H1 (cell line): ENCODE measurements at regions not wholly inside any gene's neighbourhood (a gene's known extent, or its start where the extent isn't known, plus 50 kb on each side); places are given as distances from the start of the nearest gene placed in this dataset.

Experiments used
- CTCF ChIA-PET: fragments of 300-600 bp; sonication (Branson Sonifier 250); formaldehyde crosslinking; loops from one replicate; lab custom pipeline; 2021; ENCODE audit not compliant: partially characterized antibody; lab: Charles Lee
- POLR2A ChIA-PET: fragments of 300-600 bp; sonication (Branson Sonifier 250); formaldehyde crosslinking; loops from one replicate; lab custom pipeline; 2021; ENCODE audit warnings: inconsistent platforms; ENCODE audit not compliant: partially characterized antibody; lab: Charles Lee
- DNase-seq, 2 experiments: peaks; one replicate each; pipeline versions ENCODE4 v3.0.0 to v3.0.0-alpha.2; 2010 to 2022; ENCODE audit warnings: low spot score in 2 of 2, low read depth in 1 of 2, mixed read lengths in 1 of 2
- FAIRE-seq: peaks from 2 replicates; lab custom pipeline; 2011; peaks lifted over from hg19 to GRCh38; lab: Jason Lieb, UNC
- H2AFZ ChIP-seq: 2 replicates; pipeline ENCODE4 v1.8.1; 2012; ENCODE audit warnings: low read length, inconsistent platforms
- H2AK5ac ChIP-seq: 2 replicates; pipeline ENCODE4 v1.6.1; 2013; ENCODE audit warnings: low read depth, low read length
- H2BK120ac ChIP-seq: replicated peaks from 2 replicates; pipeline ENCODE3; 2013; ENCODE audit warnings: low read depth, low read length, inconsistent platforms
- H2BK12ac ChIP-seq: 2 replicates; pipeline ENCODE4 v1.6.1; 2013; ENCODE audit warnings: low read depth, low read length
- H2BK15ac ChIP-seq: 2 replicates; pipeline ENCODE4 v1.6.1; 2013; ENCODE audit warnings: low read length
- H2BK20ac ChIP-seq: 2 replicates; pipeline ENCODE4 v1.6.1; 2013; ENCODE audit warnings: low read length
- H2BK5ac ChIP-seq: 2 replicates; pipeline ENCODE4 v1.6.1; 2013; ENCODE audit warnings: low read depth, low read length
- H3K14ac ChIP-seq: 2 replicates; pipeline ENCODE4 v1.6.1; 2013; ENCODE audit warnings: inconsistent platforms; ENCODE audit not compliant: insufficient read length
- H3K18ac ChIP-seq: 2 replicates; pipeline ENCODE4 v1.6.1; 2013; ENCODE audit warnings: low read length; ENCODE audit errors: extremely low read depth
- H3K23ac ChIP-seq: 2 replicates; pipeline ENCODE4 v1.6.1; 2013; ENCODE audit warnings: inconsistent platforms; ENCODE audit not compliant: insufficient read length
- H3K23me2 ChIP-seq: 2 replicates; pipeline ENCODE4 v1.6.1; 2013; ENCODE audit warnings: low read depth, low read length
- H3K27ac ChIP-seq: 2 replicates; pipeline ENCODE4 v1.6.1; 2011; ENCODE audit warnings: low read depth, low read length, inconsistent platforms
- H3K27me3 ChIP-seq, 4 experiments: replicated peaks in 1 of 4; 1 replicate in 1 of 4; 2 replicates in 3 of 4; pipeline versions ENCODE4 v1.6.1 to v1.8.1; 2011 to 2013; ENCODE audit warnings: low read length in 3 of 4, mild to moderate bottlenecking in 3 of 4, inconsistent platforms in 2 of 4, mixed read lengths in 2 of 4, moderate library complexity in 1 of 4; ENCODE audit not compliant: control insufficient read depth in 3 of 4, insufficient read depth in 3 of 4; ENCODE audit errors: extremely low read depth in 1 of 4
- H3K36me3 ChIP-seq, 4 experiments: 2 replicates each; pipeline versions ENCODE4 v1.6.1 to v1.8.1; 2011 to 2013; ENCODE audit warnings: mild to moderate bottlenecking in 4 of 4, low read length in 3 of 4, moderate library complexity in 2 of 4, control low read depth in 1 of 4, inconsistent platforms in 1 of 4; ENCODE audit not compliant: insufficient read depth in 4 of 4, control insufficient read depth in 2 of 4
- H3K4ac ChIP-seq: replicated peaks from 2 replicates; pipeline ENCODE3; 2013; ENCODE audit warnings: low read length, low read depth, mixed read lengths, inconsistent platforms; ENCODE audit not compliant: insufficient read length
- H3K4me1 ChIP-seq, 4 experiments: replicated peaks in 1 of 4; 1 replicate in 1 of 4; 2 replicates in 3 of 4; pipeline versions ENCODE4 v1.6.1 to v1.8.1; 2011 to 2013; ENCODE audit warnings: low read length in 3 of 4, inconsistent platforms in 2 of 4, mixed read lengths in 1 of 4; ENCODE audit not compliant: insufficient read depth in 4 of 4, control insufficient read depth in 3 of 4
- H3K4me2 ChIP-seq, 2 experiments: 2 replicates each; pipeline versions ENCODE4 v1.6.1 to v1.8.1; 2011 to 2013; ENCODE audit warnings: low read depth in 2 of 2, low read length in 2 of 2, control low read depth in 1 of 2, inconsistent platforms in 1 of 2, mild to moderate bottlenecking in 1 of 2; ENCODE audit not compliant: insufficient read depth in 1 of 2
- H3K4me3 ChIP-seq, 4 experiments: fragments of 200-600, 300-600 bp in 1 of 4; sonication (generic), shearing (Covaris generic), sonication (Bioruptor Twin) in 1 of 4; 2 replicates each; pipeline versions ENCODE4 v1.5.1 to v1.8.1; 2011 to 2016; ENCODE audit warnings: low read length in 4 of 4, low read depth in 3 of 4, control low read depth in 2 of 4, inconsistent platforms in 2 of 4, mild to moderate bottlenecking in 2 of 4, mixed read lengths in 1 of 4, moderate library complexity in 1 of 4; ENCODE audit not compliant: insufficient read depth in 2 of 4; ENCODE audit errors: extremely low read depth in 1 of 4
- H3K56ac ChIP-seq: replicated peaks from 2 replicates; pipeline ENCODE3; 2013; ENCODE audit warnings: low read depth, mild to moderate bottlenecking, mixed read lengths, low read length, inconsistent platforms; ENCODE audit not compliant: insufficient read length
- H3K79me1 ChIP-seq: 2 replicates; pipeline ENCODE4 v1.6.1; 2013; ENCODE audit warnings: low read depth, low read length, control low read depth
- H3K79me2 ChIP-seq, 2 experiments: 2 replicates each; pipeline versions ENCODE4 v1.6.1 to v1.8.1; 2012 to 2013; ENCODE audit warnings: low read length in 2 of 2, mild to moderate bottlenecking in 2 of 2, inconsistent platforms in 1 of 2; ENCODE audit not compliant: insufficient read depth in 2 of 2, control insufficient read depth in 1 of 2
- H3K9ac ChIP-seq, 4 experiments: replicated peaks in 1 of 4; 1 replicate in 1 of 4; 2 replicates in 3 of 4; pipeline versions ENCODE4 v1.6.1 to v1.8.1; 2011 to 2013; ENCODE audit warnings: low read depth in 3 of 4, low read length in 3 of 4, control low read depth in 2 of 4, mild to moderate bottlenecking in 2 of 4, moderate library complexity in 2 of 4, inconsistent platforms in 1 of 4; ENCODE audit errors: extremely low read depth in 1 of 4
- H3K9me3 ChIP-seq, 2 experiments: 2 replicates each; pipeline versions ENCODE4 v1.6.1 to v1.8.1; 2012 to 2013; ENCODE audit warnings: mild to moderate bottlenecking in 2 of 2, moderate library complexity in 2 of 2, control low read depth in 1 of 2, inconsistent platforms in 1 of 2, low read depth in 1 of 2, low read length in 1 of 2, mixed read lengths in 1 of 2; ENCODE audit not compliant: insufficient read depth in 2 of 2
- H4K20me1 ChIP-seq, 2 experiments: replicated peaks in 1 of 2; 2 replicates each; pipeline versions ENCODE3 to v1.8.1; 2011 to 2013; ENCODE audit warnings: inconsistent platforms in 2 of 2, low read length in 2 of 2, mild to moderate bottlenecking in 1 of 2; ENCODE audit not compliant: insufficient read depth in 2 of 2, control insufficient read depth in 1 of 2
- H4K5ac ChIP-seq: 2 replicates; pipeline ENCODE4 v1.6.1; 2013; ENCODE audit warnings: low read length, low read depth, mixed read lengths, inconsistent platforms; ENCODE audit not compliant: insufficient read length
- H4K8ac ChIP-seq: 2 replicates; pipeline ENCODE4 v1.8.0; 2013; ENCODE audit warnings: mild to moderate bottlenecking, moderate library complexity, low read length, inconsistent platforms; ENCODE audit not compliant: insufficient read depth; ENCODE audit errors: extremely low read depth
- H4K91ac ChIP-seq: replicated peaks from 2 replicates; pipeline ENCODE3; 2013; ENCODE audit warnings: low read length, mixed read lengths, inconsistent platforms; ENCODE audit not compliant: insufficient read length
- CEBPB ChIP-seq: IDR thresholded peaks from 2 replicates; pipeline ENCODE4 v1.6.1; 2012; ENCODE audit warnings: low read depth, low read length

DNA sequence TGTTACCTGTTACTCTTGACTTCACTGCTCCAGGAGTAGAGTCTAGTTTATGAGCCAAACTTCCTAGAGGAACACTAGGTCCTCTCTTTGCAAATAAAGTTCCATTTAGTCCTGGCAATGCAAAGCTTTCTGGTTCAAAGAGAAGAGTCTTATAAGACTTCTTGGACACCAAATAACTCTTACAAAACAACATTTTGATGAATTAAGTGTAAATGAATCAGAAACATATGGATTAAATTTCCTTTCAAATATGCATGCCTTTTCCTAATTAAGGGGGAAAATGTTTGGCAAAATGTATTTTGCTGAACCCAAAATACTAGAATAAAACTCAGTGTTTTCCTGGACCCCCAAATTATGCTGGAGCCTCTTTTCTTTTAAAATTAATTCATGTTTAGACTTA lies 388.0 kb downstream of the FGF10 start:
- H4K20me1 ChIP-seq, result no peaks in the 10 kb centered on the region
- CTCF ChIA-PET, result interaction anchor here (0.9 kb wide), 1 partner anchor 370 kb away, joined by 4 read pairs; no protein-coding TSS in a partner anchor
- no peak overlapping the region for H3K56ac ChIP-seq
- no peaks in the 10 kb centered on the region; a peak in 1 of 7 replicates for H3K4me1 ChIP-seq
- no peak overlapping the region for H3K14ac ChIP-seq
- no peak overlapping the region for H2BK20ac ChIP-seq
- H2BK5ac ChIP-seq, result no peak overlapping the region
- H3K36me3 ChIP-seq, result no peaks in the 10 kb centered on the region
- no peak overlapping the region for H3K4me3 ChIP-seq
- no peak overlapping the region for H3K9ac ChIP-seq
- no peak overlapping the region for H4K8ac ChIP-seq
- no peaks in the 10 kb centered on the region for H3K9me3 ChIP-seq
- FAIRE-seq (no peak), DNase-seq (no peak)
- no peaks in the 10 kb centered on the region for H3K23me2 ChIP-seq
- no peak overlapping the region for H2BK12ac ChIP-seq
- H3K4ac ChIP-seq, result no peak overlapping the region
- no peak overlapping the region for H2AFZ ChIP-seq
- H2BK15ac ChIP-seq, result no peak overlapping the region
- no peak overlapping the region for H3K23ac ChIP-seq
- no peaks in the 10 kb centered on the region for H3K79me2 ChIP-seq
- no peak overlapping the region for H3K4me2 ChIP-seq
- POLR2A ChIA-PET, result no interaction called here
- H3K79me1 ChIP-seq, result no peaks in the 10 kb centered on the region
- no peak for TF ChIP-seq CEBPB
- H3K18ac ChIP-seq, result no peak overlapping the region
- no peak overlapping the region for H4K91ac ChIP-seq
- no peak overlapping the region for H4K5ac ChIP-seq
- H2AK5ac ChIP-seq, result no peak overlapping the region
- H3K27me3 ChIP-seq, result no peaks in the 10 kb centered on the region
- no peak overlapping the region for H2BK120ac ChIP-seq
- no peak overlapping the region for H3K27ac ChIP-seq
